Pancreas (tissue), 10 donors: ENCODE measurements at regions not wholly inside any gene's neighbourhood (a gene's known extent, or its start where the extent isn't known, plus 50 kb on each side); places are given as distances from the start of the nearest gene placed in this dataset.

Experiments used
- ATAC-seq, 4 donors: fragments of 200-7000 bp; cut with Tn5 transposase; one replicate each; pipeline versions ENCODE4 v1.8.0 to v1.9.1; 2020; ENCODE audit warnings: mild to moderate bottlenecking in 4 of 4, moderate library complexity in 4 of 4
- DNase-seq, 6 donors: peaks; one replicate each; pipeline ENCODE4 v3.0.0-alpha.2; 2020
- FAIRE-seq: peaks from 2 replicates; lab custom pipeline; 2012; peaks lifted over from hg19 to GRCh38; lab: Jason Lieb, UNC
- H3K27ac ChIP-seq, 4 donors: fragments of 200-600 bp; sonication (generic); 1 replicate in 3 of 4; 2 replicates in 1 of 4; pipeline versions ENCODE4 v1.5.0 to v1.8.0; 2020
- H3K27me3 ChIP-seq, 4 donors: fragments of 200-600 bp; one replicate each; pipeline ENCODE4 v1.8.0; 2021
- H3K36me3 ChIP-seq, 3 donors: fragments of 200-600 bp; sonication (generic) in 1 of 3; one replicate each; pipeline versions ENCODE4 v1.5.0 to v1.8.0; 2020 to 2021
- H3K4me1 ChIP-seq, 3 donors: fragments of 200-600 bp; one replicate each; pipeline ENCODE4 v1.8.0; 2021
- H3K4me3 ChIP-seq, 4 donors: fragments of 200-600 bp; sonication (generic) in 2 of 4; one replicate each; pipeline versions ENCODE4 v1.5.0 to v1.8.0; 2020 to 2021
- H3K9me3 ChIP-seq, 4 donors: fragments of 200-600 bp; one replicate each; pipeline ENCODE4 v1.8.0; 2021
- CTCF ChIP-seq, 4 donors: fragments of 200-600 bp; sonication (generic) in 3 of 4; IDR thresholded peaks; one replicate each; pipeline versions ENCODE4 v1.5.0 to v1.8.0; 2021; ENCODE audit warnings: antibody characterized with exemption in 4 of 4
- WGBS, 2 donors: extraction: QIAGEN DNeasy Blood & Tissue Kit; methylation state at CpG; one replicate each; pipeline ENCODE4 v1.1.7; 2013; 5-methylcytosine and 5-hydroxymethylcytosine counted together
- intact Hi-C, 3 donors: fragments of 100-400 bp; cut with DNase I; formaldehyde crosslinking; loops; one replicate each; pipeline versions ENCODE4 v1.11.1 to v1.14.2; 2022
- donor health status: healthy with polysubstance abuse.
- donor health status: DM: no; HTN: no; CAD: no; lungs with moderate emphysema.
- donor health status: DM: no; HTN: no; CAD: no.
- donor health status: control.
- donor health status: control.
- donor health status: Bipolar disorder and iron deficiency.
- donor health status: DM: yes; HTN: yes; CAD: no.
- donor health status: DM: no; HTN: no; CAD: no.
- donor health status: DM: no; HTN: no; CAD: no.
- donor health status: DM: yes; HTN: yes; CAD: no.

GRCh38 chr9:110104261-110104809 lies 103.6 kb downstream of the C9orf152 start:
- FAIRE-seq (no peak), DNase-seq (no peak), ATAC-seq (no peak)
- 67 to 72% methylated on average over 5 of the region's 5 CpGs for WGBS, 2 donors
- Histone ChIP-seq H3K27ac (no peak overlapping the region), H3K9me3 (no peaks in the 10 kb centered on the region), H3K4me1 (no peaks in the 10 kb centered on the region), H3K4me3 (no peak overlapping the region), H3K27me3 (no peaks in the 10 kb centered on the region), H3K36me3 (no peaks in the 10 kb centered on the region)
- intact Hi-C loops, result no loop called here
- no peak for TF ChIP-seq CTCF (IDR thresholded peaks at IDR 0.05)

- Histone ChIP-seq H3K4me1 (no peaks in the 10 kb centered on the region), H3K4me3 (no peak overlapping the region), H3K36me3 (no peaks in the 10 kb centered on the region), H3K27me3 (no peaks in the 10 kb centered on the region), H3K9me3 (no peaks in the 10 kb centered on the region), H3K27ac (no peak overlapping the region)
- no peak for TF ChIP-seq CTCF (IDR thresholded peaks at IDR 0.05)
- ATAC-seq (no peak), FAIRE-seq (no peak), DNase-seq (no peak)
- 63 to 64% methylated on average over 2 of the region's 2 CpGs for WGBS, 2 donors
- intact Hi-C loops, result no loop called here
Observed at GRCh38 chr9:110105107-110105506, 102.9 kb downstream of the C9orf152 start.

- TF ChIP-seq CTCF (IDR thresholded peaks at IDR 0.05), result no peak
- Histone ChIP-seq H3K36me3 (no peaks in the 10 kb centered on the region), H3K27me3 (no peaks in the 10 kb centered on the region), H3K4me1 (no peaks in the 10 kb centered on the region), H3K4me3 (no peak overlapping the region), H3K27ac (no peak overlapping the region), H3K9me3 (no peaks in the 10 kb centered on the region)
- ATAC-seq, result no peak
- DNase-seq, result no peak
- intact Hi-C loops, result no loop called here
- WGBS, 2 donors, result 71 to 73% methylated on average over 2 of the region's 2 CpGs
- no peak for FAIRE-seq
Observed at GRCh38 chr9:110106661-110107060, 101.3 kb downstream of the C9orf152 start.

GRCh38 chr9:110109333-110110092 lies 98.4 kb downstream of the C9orf152 start:
- intact Hi-C loops, result no loop called here
- ATAC-seq (no peak), DNase-seq (no peak), FAIRE-seq (no peak)
- no peak for TF ChIP-seq CTCF (IDR thresholded peaks at IDR 0.05)
- Histone ChIP-seq H3K36me3 (no peaks in the 10 kb centered on the region), H3K4me3 (no peak overlapping the region), H3K9me3 (no peaks in the 10 kb centered on the region), H3K27me3 (no peaks in the 10 kb centered on the region), H3K27ac (no peak overlapping the region), H3K4me1 (no peaks in the 10 kb centered on the region)
- WGBS, 2 donors, result 87 to 89% methylated on average over 7 of the region's 7 CpGs

GRCh38 chr9:110110154-110110553 lies 97.8 kb downstream of the C9orf152 start:
- no peaks in the 10 kb centered on the region for H3K9me3 ChIP-seq
- 60 to 81% methylated on average over 2 of the region's 2 CpGs for WGBS, 2 donors
- ATAC-seq, result no peak
- H3K36me3 ChIP-seq, result no peaks in the 10 kb centered on the region
- no peak overlapping the region for H3K27ac ChIP-seq
- H3K27me3 ChIP-seq, result no peaks in the 10 kb centered on the region
- H3K4me3 ChIP-seq, result no peak overlapping the region
- intact Hi-C loops, result no loop called here
- TF ChIP-seq CTCF (IDR thresholded peaks at IDR 0.05), result no peak
- DNase-seq, result no peak
- H3K4me1 ChIP-seq, result no peaks in the 10 kb centered on the region
- no peak for FAIRE-seq
